HG03045 (cell line): ENCODE measurements at regions not wholly inside any gene's neighbourhood (a gene's known extent, or its start where the extent isn't known, plus 50 kb on each side); places are given as distances from the start of the nearest gene placed in this dataset.

ENCODE experiments used
- ATAC-seq: cut with Tn5 transposase; IDR thresholded peaks from one replicate; pipeline ENCODE4 v1.9.1; 2021; ENCODE audit warnings: mild to moderate bottlenecking, moderate library complexity; ENCODE audit not compliant: unreplicated experiment

DNA sequence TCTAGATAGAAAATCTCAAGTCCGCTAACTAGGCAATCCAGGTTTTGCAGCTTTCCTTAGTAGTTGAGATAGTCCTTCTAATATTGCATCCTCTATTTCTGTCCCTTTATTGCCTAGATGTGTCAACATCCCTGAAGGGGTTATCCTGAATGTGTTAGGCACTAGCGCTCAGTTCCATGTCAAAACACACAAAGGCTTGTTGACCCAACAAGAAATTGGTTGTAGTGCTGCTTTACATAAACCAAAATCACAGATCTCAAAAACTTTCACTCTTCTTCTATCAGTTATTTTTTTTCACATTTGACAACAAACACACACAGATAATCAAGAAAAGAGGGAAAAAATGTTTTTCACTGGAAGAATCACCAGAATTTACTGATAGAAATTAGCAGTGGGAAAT lies 51.4 kb upstream of the SOX2 start:
- ATAC-seq = no peak

GRCh38 chr3:181637456-181637855 lies 74.3 kb upstream of the SOX2 start:
- ATAC-seq = no peak

GRCh38 chr3:181637056-181637455 lies 74.7 kb upstream of the SOX2 start:
- ATAC-seq = no peak

DNA sequence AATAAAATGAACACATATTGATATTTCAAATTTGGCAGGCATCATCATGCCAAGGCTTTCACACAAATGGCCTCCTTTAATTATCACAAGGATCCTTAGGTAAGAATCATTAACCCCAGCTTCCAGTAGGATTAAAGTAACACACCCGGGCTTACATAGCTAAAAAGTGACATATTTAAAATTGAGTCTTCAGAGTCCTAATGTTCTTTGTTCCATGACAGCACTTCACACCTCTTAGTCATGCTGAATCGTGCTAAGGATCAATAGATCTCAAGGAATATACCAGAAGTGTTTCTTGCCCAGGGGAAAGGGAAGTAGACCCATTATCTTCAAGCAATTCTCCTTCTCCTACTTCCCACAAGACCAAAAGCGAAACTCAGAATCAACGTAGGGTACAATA lies 76.6 kb upstream of the SOX2 start:
- no peak for ATAC-seq

- no peak for ATAC-seq
These were observed 78.2 kb upstream of the SOX2 start for GRCh38 chr3:181633556-181633955.

DNA sequence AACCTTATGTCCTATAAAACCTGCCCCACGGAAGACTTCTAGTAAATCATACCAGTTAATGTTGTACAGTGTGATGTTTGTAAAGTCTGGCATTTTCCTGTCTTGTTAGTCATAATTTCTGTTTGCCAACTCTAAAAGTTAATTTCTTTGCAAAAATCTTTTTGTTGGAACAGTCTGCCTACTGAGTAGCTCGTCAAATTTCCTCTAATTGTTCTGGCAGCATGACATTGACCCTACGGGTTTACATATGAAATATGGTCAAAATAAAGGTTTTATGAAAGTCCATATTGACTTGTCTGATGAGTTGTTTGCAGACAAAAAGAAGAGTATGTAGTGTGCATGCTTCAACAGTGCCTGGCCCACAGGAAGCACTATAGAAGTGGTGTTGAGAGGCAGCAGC lies 79.8 kb upstream of the SOX2 start:
- no peak for ATAC-seq

- ATAC-seq = no peak
These were observed 80.9 kb upstream of the SOX2 start for GRCh38 chr3:181630853-181631252.

- no peak for ATAC-seq
These were observed 82.0 kb upstream of the SOX2 start for GRCh38 chr3:181629711-181630110.

- ATAC-seq = no peak
These were observed 82.7 kb upstream of the SOX2 start for GRCh38 chr3:181629029-181629428.

GRCh38 chr3:181628384-181628783 lies 83.3 kb upstream of the SOX2 start:
- no peak for ATAC-seq

DNA sequence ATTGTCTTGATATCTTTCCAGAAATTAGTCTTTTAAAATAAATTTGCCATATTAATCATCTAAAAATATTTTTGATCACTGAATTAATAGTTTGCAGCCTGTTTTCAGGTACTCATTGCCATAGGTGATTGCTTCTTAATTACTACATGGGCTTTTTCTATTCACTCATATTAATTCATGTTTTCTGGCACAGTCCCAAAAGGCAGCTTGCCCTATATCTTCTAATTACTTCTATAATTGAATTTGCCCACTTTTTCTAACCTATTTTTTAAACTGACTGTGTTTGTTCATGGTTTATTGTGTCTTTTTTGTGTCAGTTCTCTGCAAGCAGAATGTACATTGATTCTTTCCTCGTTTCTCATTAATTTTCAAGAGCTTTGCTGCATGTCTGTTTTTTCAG lies 85.7 kb upstream of the SOX2 start:
- no peak for ATAC-seq

GRCh38 chr3:181623924-181624694 lies 87.6 kb upstream of the SOX2 start:
- no peak for ATAC-seq

DNA sequence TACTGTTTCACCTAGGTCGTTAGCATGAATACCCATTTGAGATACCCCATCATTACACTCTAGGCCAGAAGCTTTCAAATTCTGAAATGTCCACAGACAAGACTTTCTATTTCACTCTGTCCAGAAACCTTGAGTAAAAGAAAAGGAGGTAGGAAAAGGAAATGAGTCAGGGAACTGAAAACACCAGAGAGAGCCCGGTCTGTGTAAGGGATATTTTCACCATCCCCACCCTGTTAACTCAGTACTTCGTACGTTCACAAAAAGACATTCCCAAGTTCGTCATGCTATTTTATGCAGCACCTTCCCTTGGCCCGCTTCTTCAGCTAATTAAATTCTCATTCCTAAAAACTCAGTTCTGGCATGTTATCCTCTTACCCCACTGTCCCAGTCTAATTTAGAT lies 89.4 kb upstream of the SOX2 start:
- ATAC-seq = no peak

GRCh38 chr3:181619897-181620296 lies 91.8 kb upstream of the SOX2 start:
- no peak for ATAC-seq

- no peak for ATAC-seq
These were observed 93.5 kb upstream of the SOX2 start for GRCh38 chr3:181618260-181618659.

GRCh38 chr3:181616088-181617070 lies 95.3 kb upstream of the SOX2 start:
- no peak for ATAC-seq

DNA sequence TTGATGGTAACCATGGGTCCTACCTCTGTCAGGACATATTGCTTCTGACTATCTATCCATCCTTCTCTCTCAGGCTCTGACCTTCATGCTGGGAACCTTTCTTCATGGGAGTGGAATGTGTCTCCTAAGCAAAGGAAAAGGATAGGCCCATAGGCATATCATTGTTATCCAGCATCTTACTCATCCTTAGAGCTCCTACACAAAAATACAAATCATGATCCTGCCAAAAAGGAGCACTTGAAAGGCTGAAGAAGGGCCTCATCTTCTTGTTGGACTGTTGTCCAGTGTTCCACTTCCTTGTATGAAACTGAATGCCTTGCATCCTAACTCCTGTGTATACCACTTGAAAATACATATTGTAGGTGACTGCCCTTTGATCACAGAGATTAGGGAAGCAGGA lies 96.1 kb upstream of the SOX2 start:
- no peak for ATAC-seq

DNA sequence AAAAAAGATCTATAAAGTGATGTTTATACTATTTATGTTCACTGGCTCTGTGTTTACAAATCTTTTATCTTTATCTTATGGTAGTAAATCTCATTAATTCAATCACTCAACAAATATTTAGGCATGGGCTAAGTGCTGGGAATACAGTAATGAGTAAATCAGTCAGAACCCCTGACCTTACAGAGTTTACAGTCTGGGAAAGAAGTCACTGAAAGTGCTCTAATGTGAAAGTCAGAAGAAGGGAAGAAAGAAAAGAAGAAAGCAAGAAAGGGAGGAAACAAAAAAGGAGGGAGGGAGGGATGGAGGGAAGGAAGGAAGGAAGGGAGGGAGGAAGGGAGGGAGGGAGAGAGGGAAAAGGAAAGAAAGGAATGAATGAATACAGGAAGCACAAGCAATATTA lies 96.8 kb upstream of the SOX2 start:
- ATAC-seq = no peak

DNA sequence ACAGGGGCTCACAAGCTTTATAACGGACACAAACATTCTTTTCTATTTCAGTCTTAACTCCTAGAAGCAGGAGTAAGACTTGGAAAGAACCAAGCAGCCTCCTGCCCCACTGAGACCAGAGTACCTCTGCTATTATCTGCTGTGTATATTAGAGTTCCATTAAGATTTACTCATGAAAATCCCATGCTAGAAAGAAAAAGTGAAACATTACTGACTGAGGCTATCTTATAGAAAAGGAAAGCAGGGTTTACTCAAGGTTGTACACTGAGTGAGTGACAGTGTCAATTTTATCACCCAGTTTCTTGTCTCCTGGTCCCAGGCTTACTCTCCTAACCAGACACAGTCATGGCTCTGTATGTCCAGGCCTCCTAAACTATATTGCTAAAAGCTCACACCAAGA lies 97.9 kb upstream of the SOX2 start:
- ATAC-seq = no peak

- ATAC-seq = no peak
These were observed 98.5 kb upstream of the SOX2 start for GRCh38 chr3:181613191-181613590.

DNA sequence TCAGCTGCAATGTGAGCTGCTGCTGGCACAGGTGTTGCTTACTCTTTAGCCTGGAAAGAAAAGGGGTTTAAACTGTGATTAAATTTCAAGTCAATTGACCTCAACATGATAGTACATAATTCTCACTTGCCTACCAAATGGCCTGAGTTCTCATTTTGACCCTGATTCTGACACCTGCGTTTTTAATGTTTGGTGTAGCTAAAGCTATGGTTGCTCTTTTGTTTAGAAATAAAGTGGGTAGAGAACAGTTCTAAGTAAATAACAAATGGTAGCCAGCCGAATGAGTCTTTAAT lies 100.8 kb upstream of the SOX2 start:
- ATAC-seq = no peak
